H9 (cell line): ENCODE measurements at regions not wholly inside any gene's neighbourhood (a gene's known extent, or its start where the extent isn't known, plus 50 kb on each side); places are given as distances from the start of the nearest gene placed in this dataset.

ENCODE experiments used
- DNase-seq: peaks from one replicate; pipeline ENCODE4 v3.0.0-alpha.2; 2017
- H2AFZ ChIP-seq: one replicate; pipeline ENCODE4 v1.6.1; 2013; ENCODE audit warnings: mild to moderate bottlenecking, low read length, control low read depth, moderate library complexity
- H2AK5ac ChIP-seq: 2 replicates; pipeline ENCODE4 v1.6.1; 2013; ENCODE audit warnings: low read length, control low read depth, mixed read lengths; ENCODE audit not compliant: insufficient read length
- H2BK120ac ChIP-seq: one replicate; pipeline ENCODE4 v1.6.1; 2013; ENCODE audit warnings: low read depth, mild to moderate bottlenecking, low read length, control low read depth, inconsistent platforms; ENCODE audit not compliant: poor library complexity, severe bottlenecking
- H2BK12ac ChIP-seq: 2 replicates; pipeline ENCODE4 v1.6.1; 2013; ENCODE audit warnings: low read length, control low read depth, mixed read lengths, low read depth; ENCODE audit not compliant: insufficient read length
- H2BK15ac ChIP-seq: 2 replicates; pipeline ENCODE4 v1.6.1; 2013; ENCODE audit warnings: low read depth, low read length, control low read depth
- H2BK20ac ChIP-seq: one replicate; pipeline ENCODE4 v1.6.1; 2013; ENCODE audit warnings: low read depth, mild to moderate bottlenecking, low read length, control low read depth, inconsistent platforms; ENCODE audit not compliant: poor library complexity, severe bottlenecking
- H2BK5ac ChIP-seq: 2 replicates; pipeline ENCODE4 v1.6.1; 2013; ENCODE audit warnings: low read length, control low read depth, mixed read lengths; ENCODE audit not compliant: insufficient read length
- H3K14ac ChIP-seq: 2 replicates; pipeline ENCODE4 v1.6.1; 2013; ENCODE audit warnings: low read length, control low read depth; ENCODE audit not compliant: insufficient read depth
- H3K18ac ChIP-seq: 2 replicates; pipeline ENCODE4 v1.6.1; 2013; ENCODE audit warnings: low read depth, mild to moderate bottlenecking, mixed read lengths, low read length, control low read depth; ENCODE audit not compliant: insufficient read length
- H3K23ac ChIP-seq: 2 replicates; pipeline ENCODE4 v1.6.1; 2013; ENCODE audit warnings: low read length, control low read depth, mixed read lengths, low read depth; ENCODE audit not compliant: insufficient read length
- H3K23me2 ChIP-seq: 2 replicates; pipeline ENCODE4 v1.6.1; 2013; ENCODE audit warnings: low read depth, mild to moderate bottlenecking, mixed read lengths, low read length, control low read depth; ENCODE audit not compliant: insufficient read length, poor library complexity, severe bottlenecking
- H3K27ac ChIP-seq: 2 replicates; pipeline ENCODE4 v1.5.1; 2013; ENCODE audit warnings: low read length, control low read depth, mixed read lengths, low read depth; ENCODE audit not compliant: insufficient read length
- H3K27me3 ChIP-seq: 2 replicates; pipeline ENCODE4 v1.6.1; 2013; ENCODE audit warnings: low read length, control low read depth, inconsistent platforms; ENCODE audit not compliant: insufficient read depth
- H3K4ac ChIP-seq: 2 replicates; pipeline ENCODE4 v1.6.1; 2013; ENCODE audit warnings: low read depth, mild to moderate bottlenecking, control low read depth, inconsistent platforms, low read length, moderate library complexity
- H3K4me1 ChIP-seq: 2 replicates; pipeline ENCODE4 v1.6.1; 2013; ENCODE audit warnings: low read length, control low read depth, inconsistent platforms; ENCODE audit not compliant: insufficient read depth
- H3K4me2 ChIP-seq: 2 replicates; pipeline ENCODE4 v1.6.1; 2013; ENCODE audit warnings: low read length, control low read depth, mixed read lengths; ENCODE audit not compliant: insufficient read length, insufficient read depth
- H3K56ac ChIP-seq: 2 replicates; pipeline ENCODE4 v1.6.1; 2013; ENCODE audit warnings: low read depth, mild to moderate bottlenecking, mixed read lengths, low read length, control low read depth; ENCODE audit not compliant: insufficient read length
- H3K79me1 ChIP-seq: 2 replicates; pipeline ENCODE4 v1.6.1; 2013; ENCODE audit warnings: low read depth, mild to moderate bottlenecking, moderate library complexity, low read length, control low read depth, inconsistent platforms; ENCODE audit not compliant: insufficient read depth, poor library complexity, severe bottlenecking
- H3K79me2 ChIP-seq: 2 replicates; pipeline ENCODE4 v1.6.1; 2013; ENCODE audit warnings: low read length, control low read depth, inconsistent platforms; ENCODE audit not compliant: insufficient read depth
- H3K9ac ChIP-seq: 2 replicates; pipeline ENCODE4 v1.6.1; 2013; ENCODE audit warnings: low read length, control low read depth, mixed read lengths; ENCODE audit not compliant: insufficient read length; ENCODE audit errors: extremely low read depth
- H3K9me3 ChIP-seq: one replicate; pipeline ENCODE4 v1.6.1; 2013; ENCODE audit warnings: low read depth, low read length, inconsistent platforms; ENCODE audit not compliant: control insufficient read depth
- H3T11ph ChIP-seq: one replicate; pipeline ENCODE4 v1.6.1; 2013; ENCODE audit warnings: mild to moderate bottlenecking, low read length, control low read depth, inconsistent platforms
- H4K20me1 ChIP-seq: one replicate; pipeline ENCODE4 v1.6.1; 2013; ENCODE audit not compliant: control insufficient read depth, insufficient read length, insufficient read depth
- H4K5ac ChIP-seq: 2 replicates; pipeline ENCODE4 v1.6.1; 2013; ENCODE audit warnings: low read depth, mild to moderate bottlenecking, mixed read lengths, low read length, control low read depth; ENCODE audit not compliant: insufficient read length
- H4K8ac ChIP-seq: replicated peaks from 2 replicates; pipeline ENCODE4 v1.6.1; 2013; ENCODE audit warnings: low read length, control low read depth, mixed read lengths, low read depth; ENCODE audit not compliant: insufficient read length
- H4K91ac ChIP-seq: 2 replicates; pipeline ENCODE4 v1.6.1; 2013; ENCODE audit warnings: low read depth, mild to moderate bottlenecking, moderate library complexity, mixed read lengths, low read length, control low read depth; ENCODE audit not compliant: insufficient read length
- H3K27ac Mint-ChIP-seq, 3 experiments: 2 replicates in 2 of 3; 3 replicates in 1 of 3; pipeline ENCODE4 v1.8.0; 2020 to 2021; ENCODE audit warnings: mixed read lengths in 3 of 3, mild to moderate bottlenecking in 1 of 3, moderate library complexity in 1 of 3
- H3K27me3 Mint-ChIP-seq: 2 replicates; pipeline ENCODE4 v1.8.0; 2021; ENCODE audit warnings: low read depth, mild to moderate bottlenecking, moderate library complexity, mixed read lengths
- H3K36me3 Mint-ChIP-seq, 3 experiments: 2 replicates in 2 of 3; 3 replicates in 1 of 3; pipeline ENCODE4 v1.8.0; 2020 to 2021; ENCODE audit warnings: low read depth in 3 of 3, mixed read lengths in 3 of 3; ENCODE audit not compliant: insufficient read depth in 1 of 3
- H3K4me1 Mint-ChIP-seq, 2 experiments: 2 replicates each; pipeline ENCODE4 v1.8.0; 2020; ENCODE audit warnings: mixed read lengths in 2 of 2
- H3K4me3 Mint-ChIP-seq, 2 experiments: 2 replicates in 1 of 2; 3 replicates in 1 of 2; pipeline ENCODE4 v1.8.0; 2020 to 2021; ENCODE audit warnings: mild to moderate bottlenecking in 2 of 2, mixed read lengths in 2 of 2, moderate library complexity in 1 of 2
- H3K9me3 Mint-ChIP-seq, 2 experiments: 2 replicates in 1 of 2; 3 replicates in 1 of 2; pipeline ENCODE4 v1.8.0; 2020; ENCODE audit warnings: mild to moderate bottlenecking in 2 of 2, mixed read lengths in 2 of 2, moderate library complexity in 1 of 2
- CTCF ChIP-seq: fragments of 200-600 bp; sonication (generic); conservative IDR thresholded peaks from 3 replicates; pipeline ENCODE4 v1.8.0; 2021; ENCODE audit warnings: antibody characterized with exemption, mild to moderate bottlenecking
- WGBS: extraction: QIAGEN DNeasy Blood & Tissue Kit; methylation state at CpG from one replicate; pipeline ENCODE4 v1.1.7; 2013; ENCODE audit warnings: missing lambda C conversion rate, low lambda C conversion rate, mixed read lengths; ENCODE audit not compliant: insufficient read length; ENCODE audit errors: extremely low coverage; 5-methylcytosine and 5-hydroxymethylcytosine counted together

DNA sequence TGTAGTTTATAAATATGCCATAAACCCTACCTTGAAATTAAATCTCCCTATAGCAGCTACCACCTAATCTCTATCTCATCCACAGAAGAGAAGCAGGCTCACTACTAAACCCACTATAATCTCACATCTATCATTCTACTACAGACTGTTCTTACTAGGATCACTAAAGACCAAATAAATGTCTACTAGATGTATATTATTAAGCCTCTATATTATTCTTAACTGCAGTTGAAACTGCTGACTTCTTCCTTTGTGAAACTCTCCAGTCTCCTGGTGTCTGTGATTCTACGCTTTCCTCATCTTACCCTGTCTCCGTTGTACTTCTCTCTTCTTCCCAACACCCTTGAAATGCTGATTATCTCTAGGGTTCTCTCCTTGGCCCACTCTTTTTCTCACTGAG lies 1154.0 kb downstream of the IGSF11 start:
- no peak overlapping the region for H3K14ac ChIP-seq
- H3K27me3 ChIP-seq, result no peaks in the 10 kb centered on the region
- H2BK20ac ChIP-seq, result no peak overlapping the region
- no peak overlapping the region for H4K91ac ChIP-seq
- no peaks in the 10 kb centered on the region for H3K27me3 Mint-ChIP-seq
- no peak overlapping the region for H3K56ac ChIP-seq
- H3K27ac ChIP-seq, result no peak overlapping the region
- no peak overlapping the region for H3K4me2 ChIP-seq
- H3K27ac Mint-ChIP-seq, result no peak overlapping the region
- no peak overlapping the region for H2AK5ac ChIP-seq
- H3K4me3 Mint-ChIP-seq, result no peak overlapping the region
- no peaks in the 10 kb centered on the region for H3K9me3 ChIP-seq
- no peak overlapping the region for H2BK120ac ChIP-seq
- no peaks in the 10 kb centered on the region for H3K79me2 ChIP-seq
- H3K9me3 Mint-ChIP-seq, result no peaks in the 10 kb centered on the region
- H3T11ph ChIP-seq, result no peak overlapping the region
- no peak overlapping the region for H2BK15ac ChIP-seq
- no peak overlapping the region for H3K9ac ChIP-seq
- no peak overlapping the region for H3K23ac ChIP-seq
- no peak overlapping the region for H3K18ac ChIP-seq
- H4K5ac ChIP-seq, result no peak overlapping the region
- H4K8ac ChIP-seq, result no peak overlapping the region
- no peak overlapping the region for H2BK12ac ChIP-seq
- H4K20me1 ChIP-seq, result no peaks in the 10 kb centered on the region
- H2AFZ ChIP-seq, result no peak overlapping the region
- no peaks in the 10 kb centered on the region for H3K23me2 ChIP-seq
- peaks cover 2% of the 10 kb centered on the region; the same call in 1 of the 2 replicates for H3K4me1 ChIP-seq
- no peak for TF ChIP-seq CTCF
- WGBS, result no CpG with 5 or more reads among the region's 2 CpGs
- H3K4ac ChIP-seq, result no peak overlapping the region
- no peaks in the 10 kb centered on the region for H3K79me1 ChIP-seq
- no peak for DNase-seq
- no peaks in the 10 kb centered on the region for H3K36me3 Mint-ChIP-seq
- no peak overlapping the region for H2BK5ac ChIP-seq
- peaks cover 0 to 10% of the 10 kb centered on the region in 2 experiments; a peak in 2 of 4 replicates for H3K4me1 Mint-ChIP-seq
